ENCODE measurements at regions not wholly inside any gene's neighbourhood (a gene's known extent, or its start where the extent isn't known, plus 50 kb on each side); places are given as distances from the start of the nearest gene placed in this dataset.

DNA sequence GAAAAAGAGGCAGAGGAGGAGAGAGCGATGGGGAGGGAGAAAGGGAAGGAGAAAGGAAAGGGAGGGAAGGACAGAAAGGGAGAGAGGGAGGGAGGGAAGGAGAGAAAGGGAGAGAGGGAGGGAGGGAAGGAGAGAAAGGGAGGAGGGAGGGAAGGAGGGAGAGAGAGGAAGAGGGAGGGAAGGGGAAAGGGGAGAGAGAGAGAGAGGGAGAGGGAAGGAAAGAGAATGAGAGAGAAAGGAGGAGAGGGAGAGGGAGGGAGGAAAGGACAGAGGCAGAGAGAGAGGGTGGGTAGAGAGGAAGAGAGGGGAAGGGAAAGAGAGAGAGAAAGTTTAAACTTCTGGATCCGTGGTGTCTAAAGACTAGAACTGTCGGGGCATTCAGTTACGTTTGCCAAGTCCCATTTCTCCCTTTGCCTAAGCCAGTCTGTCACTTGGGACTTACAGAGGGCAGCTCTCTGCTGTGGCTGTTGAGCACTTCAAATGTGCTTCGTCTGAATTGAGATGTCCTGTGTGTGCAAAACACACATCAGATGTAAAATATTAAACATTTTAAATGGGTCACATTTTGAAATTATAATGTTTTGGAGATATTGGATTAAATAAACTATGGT, 62.6 kb downstream of the PLXNA1 start:
- TF ChIP-seq HDAC2 (CRISPR knock-in tag; IDR thresholded peaks at IDR 0.05), result no peak
- TF ChIP-seq RFX5 (IDR thresholded peaks at IDR 0.05; ENCODE audit: low read depth, low read length), result no peak
- no peak for TF ChIP-seq RORA (CRISPR knock-in tag; IDR thresholded peaks at IDR 0.05)
- no peak for TF ChIP-seq YY1 (IDR thresholded peaks at IDR 0.05; ENCODE audit: insufficient read depth, insufficient replicate concordance, low read depth, low read length)
- TF ChIP-seq, protein P1, sequence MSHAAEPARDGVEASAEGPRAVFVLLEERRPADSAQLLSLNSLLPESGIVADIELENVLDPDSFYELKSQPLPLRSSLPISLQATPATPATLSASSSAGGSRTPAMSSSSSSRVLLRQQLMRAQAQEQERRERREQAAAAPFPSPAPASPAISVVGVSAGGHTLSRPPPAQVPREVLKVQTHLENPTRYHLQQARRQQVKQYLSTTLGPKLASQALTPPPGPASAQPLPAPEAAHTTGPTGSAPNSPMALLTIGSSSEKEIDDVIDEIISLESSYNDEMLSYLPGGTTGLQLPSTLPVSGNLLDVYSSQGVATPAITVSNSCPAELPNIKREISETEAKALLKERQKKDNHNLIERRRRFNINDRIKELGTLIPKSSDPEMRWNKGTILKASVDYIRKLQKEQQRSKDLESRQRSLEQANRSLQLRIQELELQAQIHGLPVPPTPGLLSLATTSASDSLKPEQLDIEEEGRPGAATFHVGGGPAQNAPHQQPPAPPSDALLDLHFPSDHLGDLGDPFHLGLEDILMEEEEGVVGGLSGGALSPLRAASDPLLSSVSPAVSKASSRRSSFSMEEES (CRISPR knock-in tag; IDR thresholded peaks at IDR 0.05), result no peak
- TF ChIP-seq, protein P2, sequence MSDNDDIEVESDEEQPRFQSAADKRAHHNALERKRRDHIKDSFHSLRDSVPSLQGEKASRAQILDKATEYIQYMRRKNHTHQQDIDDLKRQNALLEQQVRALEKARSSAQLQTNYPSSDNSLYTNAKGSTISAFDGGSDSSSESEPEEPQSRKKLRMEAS (IDR thresholded peaks at IDR 0.05), result no peak
- no peak for TF ChIP-seq ZBTB33 (CRISPR knock-in tag; IDR thresholded peaks at IDR 0.05)
